Heart left ventricle (tissue), 16 donors: ENCODE measurements at regions not wholly inside any gene's neighbourhood (a gene's known extent, or its start where the extent isn't known, plus 50 kb on each side); places are given as distances from the start of the nearest gene placed in this dataset.

Experiments
- ATAC-seq, 4 donors: fragments of 200-7000 bp; cut with Tn5 transposase; one replicate each; pipeline ENCODE4 v1.9.1; 2020 to 2022; ENCODE audit warnings: moderate library complexity in 4 of 4, mild to moderate bottlenecking in 3 of 4, moderate number of reproducible peaks in 1 of 4
- DNase-seq, 5 donors: peaks; one replicate each; pipeline ENCODE4 v3.0.0-alpha.2; 2020
- H3K27ac ChIP-seq, 12 donors: fragments of 200-600 bp; sonication (generic) in 4 of 12; one replicate each; pipeline versions ENCODE4 v1.5.0 to v1.8.0; 2016 to 2022; ENCODE audit warnings: mild to moderate bottlenecking in 2 of 12
- H3K27me3 ChIP-seq, 9 donors: fragments of 200-600 bp; sonication (generic) in 2 of 9; one replicate each; pipeline versions ENCODE4 v1.5.1 to v1.8.0; 2016 to 2022; ENCODE audit warnings: mild to moderate bottlenecking in 3 of 9
- H3K36me3 ChIP-seq, 9 donors: fragments of 200-600 bp; sonication (generic) in 2 of 9; one replicate each; pipeline versions ENCODE4 v1.5.0 to v1.8.0; 2018 to 2022; ENCODE audit warnings: mild to moderate bottlenecking in 2 of 9
- H3K4me1 ChIP-seq, 12 donors: fragments of 200-600 bp; sonication (generic) in 4 of 12; one replicate each; pipeline versions ENCODE4 v1.5.0 to v1.8.0; 2016 to 2022; ENCODE audit warnings: mild to moderate bottlenecking in 3 of 12
- H3K4me3 ChIP-seq, 12 donors: fragments of 200-600 bp; sonication (generic) in 4 of 12; one replicate each; pipeline versions ENCODE4 v1.5.0 to v1.8.0; 2017 to 2022; ENCODE audit warnings: mild to moderate bottlenecking in 9 of 12, moderate library complexity in 4 of 12
- H3K9me3 ChIP-seq, 12 donors: fragments of 200-600 bp; sonication (generic) in 4 of 12; one replicate each; pipeline versions ENCODE4 v1.5.0 to v1.8.0; 2016 to 2022; ENCODE audit warnings: mild to moderate bottlenecking in 1 of 12
- CTCF ChIP-seq, 12 donors: fragments of 200-600 bp; sonication (generic) in 4 of 12; IDR thresholded peaks; one replicate each; pipeline versions ENCODE4 v1.5.0 to v1.8.0; 2018 to 2022; ENCODE audit warnings: antibody characterized with exemption in 12 of 12, mild to moderate bottlenecking in 5 of 12
- POLR2A ChIP-seq, 2 donors: fragments of 450-650 bp; IDR thresholded peaks; one replicate each; pipeline ENCODE4 v1.6.1; 2017; ENCODE audit warnings: antibody characterized with exemption in 2 of 2, mild to moderate bottlenecking in 2 of 2, moderate library complexity in 2 of 2
- WGBS, 4 donors: extraction: QIAGEN DNeasy Blood & Tissue Kit in 2 of 4; methylation state at CpG; one replicate each; pipeline versions ENCODE4 v1.1.5 to v1.1.7; 2013 to 2018; 5-methylcytosine and 5-hydroxymethylcytosine counted together
- intact Hi-C, 10 donors: fragments of 100-400 bp; cut with DNase I; formaldehyde crosslinking; loops; one replicate each; pipeline versions ENCODE4 v1.11.1 to v1.14.2; 2022
- donor health status: ischemic (EF 13 %, LVEDD 7.1; RV severe dilation, severe dysfunction).
- donor health status: healthy with polysubstance abuse.
- donor health status: DM: no; HTN: yes; CAD: no.
- donor health status: DM: no; HTN: no; CAD: no.
- donor health status: ischemic (EF 25% LVEDD 6.9; RV normal size, moderate dysfunction).
- donor health status: ischemic (EF 25% LVEDD 5.7; RV mildly dilated, moderate dysfunction).
- donor health status: healthy.
- donor health status: DM: yes; HTN: yes; CAD: no.
- donor health status: ischemic (EF 35%, LVEDD 5.7; RV mildly dilated, moderate dysfunction).
- donor health status: nonischemic (EF 11% LVEDD 7.7; RV severe dilation, severe dysfunction).
- donor health status: DM: yes; HTN: yes; CAD: no.
- donor health status: PGD.
- donor health status: ischemic (EF 29% LVEDD 5.4; RV normal size, mild dysfunction).
- donor health status: nonischemic (EF 23%, LVEDD 6.1; RV moderate dilation, normal function).

GRCh38 chr1:222232842-222233241 is 315.1 kb downstream of the HHIPL2 start:
- Histone ChIP-seq H3K36me3 (no peaks in the 10 kb centered on the region), H3K4me3 (no peak overlapping the region), H3K27me3 (peaks cover 0 to 12% (median 0%) of the 10 kb centered on the region in 9 donors), H3K9me3 (no peaks in the 10 kb centered on the region), H3K4me1 (no peaks in the 10 kb centered on the region), H3K27ac (no peak overlapping the region)
- intact Hi-C loops: no loop called here
- DNase-seq (no peak), ATAC-seq (no peak)
- no peak for TF ChIP-seq POLR2A (IDR thresholded peaks at IDR 0.05)
- no peak for TF ChIP-seq CTCF (IDR thresholded peaks at IDR 0.05)

- no peaks in the 10 kb centered on the region for H3K36me3 ChIP-seq
- no peak overlapping the region for H3K4me3 ChIP-seq
- TF ChIP-seq POLR2A (IDR thresholded peaks at IDR 0.05): no peak
- no peak for TF ChIP-seq CTCF (IDR thresholded peaks at IDR 0.05)
- ATAC-seq: no peak
- DNase-seq: no peak
- no peaks in the 10 kb centered on the region for H3K4me1 ChIP-seq
- 62 to 73% (median 68%) methylated on average over 4 of the region's 4 CpGs for WGBS, 4 donors
- H3K27ac ChIP-seq: no peak overlapping the region
- intact Hi-C loops: no loop called here
- no peaks in the 10 kb centered on the region for H3K9me3 ChIP-seq
- peaks cover 0 to 7% (median 0%) of the 10 kb centered on the region in 9 donors for H3K27me3 ChIP-seq
These were observed 318.1 kb downstream of the HHIPL2 start for GRCh38 chr1:222229672-222230312.

- Histone ChIP-seq H3K27me3 (peaks cover 0 to 6% (median 0%) of the 10 kb centered on the region in 9 donors), H3K36me3 (no peaks in the 10 kb centered on the region), H3K27ac (no peak overlapping the region), H3K9me3 (peaks cover 0 to 4% (median 0%) of the 10 kb centered on the region in 12 donors), H3K4me3 (no peak overlapping the region), H3K4me1 (no peaks in the 10 kb centered on the region)
- TF ChIP-seq POLR2A (IDR thresholded peaks at IDR 0.05) (no peak), CTCF (IDR thresholded peaks at IDR 0.05) (no peak)
- intact Hi-C loops: no loop called here
- 74 to 79% (median 74%) methylated on average over 4 of the region's 4 CpGs for WGBS, 4 donors
- ATAC-seq: no peak
- no peak for DNase-seq
These were observed 322.6 kb downstream of the HHIPL2 start for GRCh38 chr1:222225316-222225691.

- TF ChIP-seq CTCF (IDR thresholded peaks at IDR 0.05) (no peak), POLR2A (IDR thresholded peaks at IDR 0.05) (no peak)
- intact Hi-C loops: no loop called here
- DNase-seq (no peak), ATAC-seq (no peak)
- WGBS, 4 donors: 40 to 58% (median 42%) methylated on average over 4 of the region's 4 CpGs
- no peak overlapping the region for H3K27ac ChIP-seq
- H3K4me3 ChIP-seq: no peak overlapping the region
- no peaks in the 10 kb centered on the region for H3K4me1 ChIP-seq
- peaks cover 0 to 6% (median 0%) of the 10 kb centered on the region in 12 donors for H3K9me3 ChIP-seq
- H3K36me3 ChIP-seq: no peaks in the 10 kb centered on the region
- H3K27me3 ChIP-seq: peaks cover 0 to 5% (median 0%) of the 10 kb centered on the region in 9 donors
These were observed 323.1 kb downstream of the HHIPL2 start for GRCh38 chr1:222224636-222225315.
